Activated CD4-positive, alpha-beta T cell treated with anti-CD3 and anti-CD28 coated beads, Interleukin-2, amount 10 ng/mL, durations not matched to agents 7 days and 5 days (primary cell): ENCODE measurements at regions not wholly inside any gene's neighbourhood (a gene's known extent, or its start where the extent isn't known, plus 50 kb on each side); places are given as distances from the start of the nearest gene placed in this dataset.

Experiments
- CTCF ChIA-PET: fragments of 350-600 bp; sonication (Branson Sonifier 250); formaldehyde crosslinking; loops from one replicate; lab custom pipeline; 2021; ENCODE audit warnings: antibody characterized with exemption; lab: Charles Lee
- POLR2A ChIA-PET: fragments of 350-600 bp; sonication (Branson Sonifier 250); formaldehyde crosslinking; loops from one replicate; lab custom pipeline; 2021; ENCODE audit warnings: antibody characterized with exemption; lab: Charles Lee
- DNase-seq: peaks from one replicate; pipeline ENCODE4 v3.0.0-alpha.2; 2020
- H3K27ac Mint-ChIP-seq: one replicate; pipeline ENCODE4 v1.8.0; 2021; ENCODE audit warnings: mild to moderate bottlenecking, moderate library complexity, mixed read lengths
- H3K27me3 Mint-ChIP-seq: one replicate; pipeline ENCODE4 v1.8.0; 2021; ENCODE audit warnings: mixed read lengths
- H3K36me3 Mint-ChIP-seq: one replicate; pipeline ENCODE4 v1.8.0; 2021; ENCODE audit warnings: low read depth, mixed read lengths
- H3K4me1 Mint-ChIP-seq: one replicate; pipeline ENCODE4 v1.8.0; 2021; ENCODE audit warnings: mixed read lengths
- H3K4me3 Mint-ChIP-seq: one replicate; pipeline ENCODE4 v1.8.0; 2021; ENCODE audit warnings: mild to moderate bottlenecking, moderate library complexity, mixed read lengths
- H3K9me3 Mint-ChIP-seq: one replicate; pipeline ENCODE4 v1.8.0; 2021; ENCODE audit warnings: mixed read lengths

DNA sequence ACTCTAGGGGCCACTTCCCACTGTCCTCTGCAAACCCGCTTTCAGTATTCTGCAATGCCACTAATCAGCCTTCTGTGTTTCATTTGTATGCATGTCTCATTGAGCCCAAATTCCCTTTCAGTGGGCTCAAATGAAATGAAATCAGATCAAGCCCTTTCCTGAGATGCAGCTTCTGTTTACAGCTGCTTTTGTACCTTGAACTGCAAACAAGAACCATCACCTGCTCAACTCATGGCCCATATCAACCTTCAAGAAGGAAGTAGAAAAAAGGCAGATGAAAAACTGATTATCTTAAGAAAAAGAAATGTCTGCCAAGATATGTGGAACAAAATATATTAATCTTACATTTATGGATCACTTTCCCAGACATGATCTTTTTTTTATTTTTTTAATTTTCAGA lies 141.1 kb upstream of the ARHGAP42 start:
- Mint-ChIP-seq H3K9me3 (no peaks in the 10 kb centered on the region), H3K4me1 (no peaks in the 10 kb centered on the region), H3K4me3 (no peak overlapping the region), H3K27ac (no peak overlapping the region), H3K36me3 (no peaks in the 10 kb centered on the region), H3K27me3 (no peaks in the 10 kb centered on the region)
- CTCF ChIA-PET: no interaction called here
- POLR2A ChIA-PET: no interaction called here
- no peak for DNase-seq

GRCh38 chr11:100546714-100547113 lies 140.4 kb upstream of the ARHGAP42 start:
- Mint-ChIP-seq H3K36me3 (no peaks in the 10 kb centered on the region), H3K9me3 (no peaks in the 10 kb centered on the region), H3K4me1 (no peaks in the 10 kb centered on the region), H3K27ac (no peak overlapping the region), H3K4me3 (no peak overlapping the region), H3K27me3 (no peaks in the 10 kb centered on the region)
- CTCF ChIA-PET: no interaction called here
- DNase-seq: no peak
- POLR2A ChIA-PET: no interaction called here

DNA sequence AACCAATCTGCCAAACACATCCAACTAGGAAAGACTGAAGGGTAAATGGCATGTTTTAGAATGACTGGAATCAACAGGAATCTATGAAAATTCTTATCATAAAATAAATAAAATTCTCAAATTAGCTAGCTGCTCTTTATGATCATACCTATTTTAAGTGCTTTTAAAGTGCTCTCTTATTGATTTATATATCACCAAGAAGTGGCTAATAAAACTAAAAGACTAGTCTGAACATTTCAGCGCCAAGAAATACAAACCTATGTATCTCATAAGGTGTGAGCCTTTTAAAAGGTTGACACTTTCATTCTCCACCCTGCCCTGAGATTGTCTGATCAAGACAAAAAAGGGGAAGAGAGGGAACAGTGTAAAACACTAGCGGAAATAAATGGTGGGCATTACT lies 136.8 kb upstream of the ARHGAP42 start:
- ChIA-PET POLR2A (no interaction called here), CTCF (no interaction called here)
- Mint-ChIP-seq H3K4me3 (no peak overlapping the region), H3K36me3 (no peaks in the 10 kb centered on the region), H3K27ac (no peak overlapping the region), H3K4me1 (no peaks in the 10 kb centered on the region), H3K9me3 (no peaks in the 10 kb centered on the region), H3K27me3 (no peaks in the 10 kb centered on the region)
- DNase-seq: no peak

DNA sequence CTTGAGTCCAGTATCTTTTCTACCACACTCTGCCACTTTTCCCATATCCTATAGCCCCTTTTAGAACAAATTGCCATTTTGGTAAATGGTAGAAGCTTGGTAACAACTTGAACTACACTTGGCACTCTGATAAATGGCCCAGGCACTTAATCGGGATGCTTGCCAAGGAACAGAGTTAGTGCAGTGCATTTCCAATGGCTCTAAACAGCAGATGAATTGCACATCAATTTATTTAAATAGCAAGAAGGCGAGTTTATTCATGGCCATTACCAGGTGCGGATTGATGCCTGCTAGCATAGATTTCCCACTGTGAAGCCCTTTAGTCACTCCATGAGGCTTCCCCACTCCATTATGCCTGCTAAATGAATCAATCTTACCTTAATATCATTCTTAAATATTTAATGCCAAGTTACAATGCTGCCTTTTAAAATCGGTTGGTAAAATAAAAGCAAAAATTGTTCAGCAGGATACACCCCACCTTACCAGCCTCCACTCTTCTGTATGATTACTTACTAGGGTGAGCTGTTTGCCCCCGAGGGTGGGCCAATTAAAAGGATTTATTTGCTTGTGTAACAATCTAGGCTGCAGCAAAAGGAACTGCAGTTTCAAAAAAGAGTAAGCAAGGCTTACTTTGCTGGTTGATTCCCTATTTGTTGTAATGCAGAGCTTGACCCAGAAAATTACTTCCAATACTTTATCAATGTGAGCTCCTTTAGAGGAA lies 136.0 kb upstream of the ARHGAP42 start:
- H3K4me3 Mint-ChIP-seq: no peak overlapping the region
- no peaks in the 10 kb centered on the region for H3K27me3 Mint-ChIP-seq
- no peaks in the 10 kb centered on the region for H3K9me3 Mint-ChIP-seq
- no peaks in the 10 kb centered on the region for H3K36me3 Mint-ChIP-seq
- ChIA-PET POLR2A (no interaction called here), CTCF (no interaction called here)
- no peaks in the 10 kb centered on the region for H3K4me1 Mint-ChIP-seq
- H3K27ac Mint-ChIP-seq: no peak overlapping the region
- DNase-seq: no peak

- Mint-ChIP-seq H3K36me3 (no peaks in the 10 kb centered on the region), H3K27me3 (no peaks in the 10 kb centered on the region), H3K27ac (no peak overlapping the region), H3K4me1 (no peaks in the 10 kb centered on the region), H3K9me3 (no peaks in the 10 kb centered on the region), H3K4me3 (no peak overlapping the region)
- ChIA-PET POLR2A (no interaction called here), CTCF (no interaction called here)
- DNase-seq: no peak
These were observed 131.2 kb upstream of the ARHGAP42 start for GRCh38 chr11:100555931-100556330.

- no peaks in the 10 kb centered on the region for H3K4me1 Mint-ChIP-seq
- H3K4me3 Mint-ChIP-seq: no peak overlapping the region
- no peaks in the 10 kb centered on the region for H3K9me3 Mint-ChIP-seq
- H3K27ac Mint-ChIP-seq: no peak overlapping the region
- DNase-seq: no peak
- H3K27me3 Mint-ChIP-seq: no peaks in the 10 kb centered on the region
- ChIA-PET POLR2A (no interaction called here), CTCF (no interaction called here)
- H3K36me3 Mint-ChIP-seq: no peaks in the 10 kb centered on the region
These were observed 130.3 kb upstream of the ARHGAP42 start for GRCh38 chr11:100556781-100557180.

GRCh38 chr11:100557830-100558611 lies 129.1 kb upstream of the ARHGAP42 start:
- Mint-ChIP-seq H3K4me3 (no peak overlapping the region), H3K9me3 (no peaks in the 10 kb centered on the region), H3K4me1 (no peaks in the 10 kb centered on the region), H3K27me3 (no peaks in the 10 kb centered on the region), H3K27ac (no peak overlapping the region), H3K36me3 (no peaks in the 10 kb centered on the region)
- no peak for DNase-seq
- ChIA-PET POLR2A (no interaction called here), CTCF (no interaction called here)

DNA sequence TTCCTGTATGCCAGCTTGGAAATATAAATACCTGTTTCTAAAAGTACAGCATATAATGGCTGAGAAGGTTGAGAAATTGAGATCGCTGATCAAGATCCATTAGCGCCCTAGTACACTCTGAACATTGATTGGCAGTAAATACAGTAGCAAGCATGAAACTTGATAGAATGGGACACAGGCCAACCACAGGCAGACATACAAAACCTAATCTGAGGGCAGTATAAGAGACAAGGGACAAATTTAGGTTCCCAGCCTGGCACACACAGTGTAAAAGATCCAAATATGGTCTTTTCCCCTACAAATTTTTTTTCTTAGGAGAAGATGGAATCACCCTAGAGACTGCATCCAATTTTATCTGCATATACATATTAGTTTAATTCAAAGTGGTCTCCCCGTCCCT lies 126.5 kb upstream of the ARHGAP42 start:
- H3K36me3 Mint-ChIP-seq: no peaks in the 10 kb centered on the region
- DNase-seq: no peak
- ChIA-PET POLR2A (no interaction called here), CTCF (no interaction called here)
- no peaks in the 10 kb centered on the region for H3K27me3 Mint-ChIP-seq
- H3K27ac Mint-ChIP-seq: no peak overlapping the region
- H3K9me3 Mint-ChIP-seq: no peaks in the 10 kb centered on the region
- no peaks in the 10 kb centered on the region for H3K4me1 Mint-ChIP-seq
- no peak overlapping the region for H3K4me3 Mint-ChIP-seq

DNA sequence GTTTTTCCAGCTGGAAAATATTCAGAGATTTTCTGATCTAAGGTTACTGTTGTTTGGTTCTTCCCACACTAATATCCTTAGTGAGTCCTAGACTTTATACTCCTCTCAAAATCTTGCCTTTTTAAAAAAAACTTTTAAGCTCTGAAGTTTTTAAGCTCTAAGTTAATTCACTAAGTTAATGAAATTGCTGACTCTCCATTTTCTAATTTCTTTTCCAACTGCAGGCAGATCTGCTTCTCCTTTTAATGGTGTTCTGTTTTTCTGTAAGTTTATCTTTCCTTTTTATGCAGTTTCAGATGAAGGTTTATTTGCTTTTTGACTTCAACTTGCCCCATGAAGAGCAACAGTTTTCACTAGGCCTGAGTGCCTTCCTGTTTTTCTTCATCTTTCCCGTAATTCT lies 125.8 kb upstream of the ARHGAP42 start:
- POLR2A ChIA-PET: no interaction called here
- no peaks in the 10 kb centered on the region for H3K36me3 Mint-ChIP-seq
- H3K4me1 Mint-ChIP-seq: no peaks in the 10 kb centered on the region
- H3K27ac Mint-ChIP-seq: no peak overlapping the region
- H3K4me3 Mint-ChIP-seq: no peak overlapping the region
- H3K9me3 Mint-ChIP-seq: no peaks in the 10 kb centered on the region
- CTCF ChIA-PET: no interaction called here
- no peak for DNase-seq
- no peaks in the 10 kb centered on the region for H3K27me3 Mint-ChIP-seq

- Mint-ChIP-seq H3K9me3 (no peaks in the 10 kb centered on the region), H3K27me3 (no peaks in the 10 kb centered on the region), H3K36me3 (no peaks in the 10 kb centered on the region), H3K27ac (no peak overlapping the region), H3K4me1 (no peaks in the 10 kb centered on the region), H3K4me3 (no peak overlapping the region)
- DNase-seq: no peak
- ChIA-PET POLR2A (no interaction called here), CTCF (no interaction called here)
These were observed 125.0 kb upstream of the ARHGAP42 start for GRCh38 chr11:100562128-100562527.

DNA sequence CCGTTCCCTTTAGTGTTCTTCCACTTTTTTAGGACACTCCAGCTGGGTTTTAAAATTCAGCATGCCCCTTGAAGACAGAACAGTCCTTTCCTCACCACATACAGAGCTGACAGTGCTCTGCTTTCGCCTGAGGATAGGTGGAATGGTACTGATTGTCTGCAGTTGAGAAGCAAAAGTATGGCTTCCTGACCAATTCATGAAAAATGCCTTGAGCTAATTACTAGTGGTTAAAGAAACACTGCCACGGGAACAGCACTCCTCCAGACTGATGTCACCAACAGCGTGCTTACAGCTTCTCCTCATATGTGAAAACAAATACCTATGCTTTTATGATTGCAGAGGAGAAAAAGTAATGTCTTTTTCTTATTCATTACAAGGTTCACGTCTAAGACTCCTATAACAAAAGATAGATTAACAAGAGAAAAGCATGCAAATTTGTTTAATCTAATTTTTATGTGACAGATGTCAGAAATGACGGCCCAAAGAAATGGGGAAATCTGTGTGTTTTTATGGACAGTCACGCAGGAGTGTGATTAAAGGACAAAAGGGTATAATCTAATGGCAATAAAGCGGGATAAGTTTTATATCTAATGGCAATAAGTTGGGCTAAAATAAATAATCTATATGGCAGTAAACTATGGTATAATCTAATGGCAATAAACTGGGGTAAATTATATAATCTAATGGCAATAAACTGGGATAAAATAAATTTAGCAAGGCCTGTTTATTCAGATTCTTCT lies 123.4 kb upstream of the ARHGAP42 start:
- POLR2A ChIA-PET: interaction anchor here (0.7 kb wide), 1 partner anchor 1589 kb away, joined by 3 read pairs; no protein-coding TSS in a partner anchor
- CTCF ChIA-PET: no interaction called here

GRCh38 chr11:100573911-100574513 lies 113.1 kb upstream of the ARHGAP42 start:
- ChIA-PET POLR2A (no interaction called here), CTCF (interaction anchor here (0.6 kb wide), 1 partner anchor 30 kb away, joined by 4 read pairs; no protein-coding TSS in a partner anchor)
- H3K36me3 Mint-ChIP-seq: no peaks in the 10 kb centered on the region
- no peak overlapping the region for H3K4me3 Mint-ChIP-seq
- H3K9me3 Mint-ChIP-seq: no peaks in the 10 kb centered on the region
- H3K27me3 Mint-ChIP-seq: peaks cover 1% of the 10 kb centered on the region
- DNase-seq: no peak
- no peak overlapping the region for H3K27ac Mint-ChIP-seq
- H3K4me1 Mint-ChIP-seq: no peaks in the 10 kb centered on the region

More for the DNA sequence above, 123.4 kb upstream of the ARHGAP42 start:
- Mint-ChIP-seq H3K36me3 (no peaks in the 10 kb centered on the region), H3K27ac (no peak overlapping the region), H3K4me3 (no peak overlapping the region), H3K4me1 (no peaks in the 10 kb centered on the region), H3K9me3 (no peaks in the 10 kb centered on the region), H3K27me3 (no peaks in the 10 kb centered on the region)
- DNase-seq: no peak
